ENCODE measurements at regions not wholly inside any gene's neighbourhood (a gene's known extent, or its start where the extent isn't known, plus 50 kb on each side); places are given as distances from the start of the nearest gene placed in this dataset.

DNA sequence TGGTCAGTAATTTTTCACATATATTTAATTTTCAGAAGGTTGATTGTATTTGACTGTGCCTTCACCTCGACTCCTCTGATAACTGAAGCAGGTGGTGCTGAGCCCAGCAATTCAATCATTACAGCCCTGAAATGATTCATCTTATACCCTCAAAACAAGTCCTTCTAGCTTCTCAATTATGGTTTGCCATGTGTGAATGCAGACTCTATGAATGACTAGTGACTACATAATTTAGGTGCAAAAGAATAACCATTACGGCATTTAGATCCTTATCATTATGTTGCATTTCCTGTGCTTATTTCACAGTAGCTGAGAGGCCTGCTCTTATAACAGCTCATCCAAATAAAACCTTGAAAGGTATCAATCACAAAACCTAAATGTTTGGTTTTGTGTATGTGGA, 54.0 kb upstream of the COL11A1 start:
- ATAC-seq (ENCODE audit: insufficient read depth, low FRiP score) = no peak
- 59% methylated on average over 2 of the region's 2 CpGs for whole genome bisulfite sequencing, 2 donors

DNA sequence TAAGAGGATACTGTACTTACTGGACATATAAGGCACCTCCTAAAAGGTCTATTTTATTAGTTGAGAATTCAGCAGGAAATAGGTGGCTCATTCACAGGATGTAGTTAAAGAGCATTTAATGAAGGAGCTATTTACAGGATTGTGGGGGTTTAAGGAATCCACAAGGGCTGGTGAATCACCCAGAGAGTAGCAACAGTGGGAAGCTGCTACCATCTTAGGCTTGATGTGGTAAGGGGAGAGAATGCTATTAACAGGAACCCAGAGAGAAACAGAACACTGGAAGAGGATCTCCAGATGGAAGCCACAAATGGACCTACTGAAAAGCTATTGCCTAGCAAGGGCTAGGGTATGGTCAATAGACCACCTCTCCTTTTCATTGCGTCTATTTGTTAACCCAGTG, 52.0 kb upstream of the COL11A1 start:
- DNase-seq = no peak
- TF ChIP-seq, protein P1, sequence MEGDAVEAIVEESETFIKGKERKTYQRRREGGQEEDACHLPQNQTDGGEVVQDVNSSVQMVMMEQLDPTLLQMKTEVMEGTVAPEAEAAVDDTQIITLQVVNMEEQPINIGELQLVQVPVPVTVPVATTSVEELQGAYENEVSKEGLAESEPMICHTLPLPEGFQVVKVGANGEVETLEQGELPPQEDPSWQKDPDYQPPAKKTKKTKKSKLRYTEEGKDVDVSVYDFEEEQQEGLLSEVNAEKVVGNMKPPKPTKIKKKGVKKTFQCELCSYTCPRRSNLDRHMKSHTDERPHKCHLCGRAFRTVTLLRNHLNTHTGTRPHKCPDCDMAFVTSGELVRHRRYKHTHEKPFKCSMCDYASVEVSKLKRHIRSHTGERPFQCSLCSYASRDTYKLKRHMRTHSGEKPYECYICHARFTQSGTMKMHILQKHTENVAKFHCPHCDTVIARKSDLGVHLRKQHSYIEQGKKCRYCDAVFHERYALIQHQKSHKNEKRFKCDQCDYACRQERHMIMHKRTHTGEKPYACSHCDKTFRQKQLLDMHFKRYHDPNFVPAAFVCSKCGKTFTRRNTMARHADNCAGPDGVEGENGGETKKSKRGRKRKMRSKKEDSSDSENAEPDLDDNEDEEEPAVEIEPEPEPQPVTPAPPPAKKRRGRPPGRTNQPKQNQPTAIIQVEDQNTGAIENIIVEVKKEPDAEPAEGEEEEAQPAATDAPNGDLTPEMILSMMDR (IDR thresholded peaks at IDR 0.05; ENCODE audit: control extremely low read depth, extremely low read depth) = no peak
- Histone ChIP-seq H3K4me1 (ENCODE audit: control insufficient read depth in 5 of 5, insufficient read depth in 5 of 5, low read length in 5 of 5) (no peaks in the 10 kb centered on the region), H3K27me3 (ENCODE audit: control insufficient read depth in 3 of 3, insufficient read depth in 3 of 3, low read length in 2 of 3) (no peaks in the 10 kb centered on the region), H3K4me3 (no peak overlapping the region), H3K9me3 (ENCODE audit: control insufficient read depth in 4 of 4, insufficient read depth in 3 of 4, low read length in 3 of 4) (no peaks in the 10 kb centered on the region), H3K9ac (ENCODE audit: insufficient read depth in 1 of 2, low read length in 2 of 2) (no peak overlapping the region), H3K36me3 (ENCODE audit: control insufficient read depth in 4 of 4, insufficient read depth in 4 of 4, low read length in 4 of 4) (no peaks in the 10 kb centered on the region), H3K27ac (ENCODE audit: low read depth in 1 of 2, low read length in 1 of 2) (no peak overlapping the region)
- WGBS, 2 donors = 85 to 86% methylated on average over 1 of the region's 1 CpG
- no peak for ATAC-seq (ENCODE audit: insufficient read depth, low FRiP score)

More for the DNA sequence above, 54.0 kb upstream of the COL11A1 start:
- Histone ChIP-seq H3K9ac (ENCODE audit: insufficient read depth in 1 of 2, low read length in 2 of 2) (no peak overlapping the region), H3K36me3 (ENCODE audit: control insufficient read depth in 4 of 4, insufficient read depth in 4 of 4, low read length in 4 of 4) (no peaks in the 10 kb centered on the region), H3K9me3 (ENCODE audit: control insufficient read depth in 4 of 4, insufficient read depth in 3 of 4, low read length in 3 of 4) (no peaks in the 10 kb centered on the region), H3K4me3 (no peak overlapping the region), H3K27me3 (ENCODE audit: control insufficient read depth in 3 of 3, insufficient read depth in 3 of 3, low read length in 2 of 3) (no peaks in the 10 kb centered on the region), H3K4me1 (ENCODE audit: control insufficient read depth in 5 of 5, insufficient read depth in 5 of 5, low read length in 5 of 5) (no peaks in the 10 kb centered on the region), H3K27ac (ENCODE audit: low read depth in 1 of 2, low read length in 1 of 2) (no peak overlapping the region)
- TF ChIP-seq, protein P1 (IDR thresholded peaks at IDR 0.05; ENCODE audit: control extremely low read depth, extremely low read depth) = no peak
- DNase-seq = no peak
